GM10266 (cell line): ENCODE measurements at regions not wholly inside any gene's neighbourhood (a gene's known extent, or its start where the extent isn't known, plus 50 kb on each side); places are given as distances from the start of the nearest gene placed in this dataset.
"Not testable (repeated sequence)": the region's sequence is repeated elsewhere in the genome, so short reads cannot be mapped to it uniquely, and the experiment has no call there.

Experiments
- DNase-seq: peaks from one replicate; pipeline ENCODE4 v3.0.0; 2012; ENCODE audit errors: extremely low spot score
- CTCF ChIP-seq: IDR thresholded peaks from 2 replicates; pipeline ENCODE4 v1.5.1; 2012; ENCODE audit warnings: mild to moderate bottlenecking, low read depth; ENCODE audit not compliant: control insufficient read depth, insufficient read depth; ENCODE audit errors: missing control alignments

DNA sequence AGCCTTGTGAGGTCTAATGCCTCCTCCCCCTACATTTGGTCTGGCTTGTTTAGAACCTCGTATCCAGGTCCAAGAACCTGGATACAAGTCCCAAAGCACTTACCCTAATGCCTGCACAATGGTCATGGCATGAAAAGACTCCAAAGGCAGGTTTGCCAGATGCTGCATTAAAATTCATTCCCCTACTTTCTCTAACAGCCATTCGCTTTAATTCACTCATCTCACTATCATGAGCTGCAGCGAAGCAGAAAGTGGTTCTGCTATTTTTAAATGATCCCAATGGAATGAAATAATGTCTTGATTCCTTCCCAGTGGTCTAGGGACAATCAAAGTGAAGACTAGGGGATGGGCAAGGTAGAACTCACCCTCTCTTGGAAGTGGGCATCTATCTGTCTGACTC lies 72.5 kb upstream of the MAX start:
- no peak for TF ChIP-seq CTCF

GRCh38 chr14:65177551-65177950 lies 75.2 kb upstream of the MAX start:
- no peak for TF ChIP-seq CTCF
- DNase-seq: no peak

More for the DNA sequence above, 72.5 kb upstream of the MAX start:
- DNase-seq: no peak

DNA sequence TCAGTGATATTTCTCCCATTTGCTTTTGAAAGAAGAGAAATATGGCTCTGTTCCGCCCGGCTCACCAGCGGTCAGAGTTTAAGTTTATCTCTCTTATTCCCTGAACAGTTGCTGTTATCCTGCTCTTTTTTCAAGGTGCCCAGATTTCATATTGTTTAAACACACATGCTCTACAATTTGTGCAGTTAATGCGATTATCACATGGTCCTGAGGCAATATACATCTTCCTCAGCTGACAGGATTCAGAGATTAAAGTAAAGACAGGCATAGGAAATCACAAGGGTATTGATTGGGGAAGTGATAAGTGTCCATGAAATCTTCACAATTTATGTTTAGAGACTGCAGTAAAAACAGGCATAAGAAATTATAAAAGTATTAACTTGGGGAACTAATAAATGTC lies 76.9 kb upstream of the MAX start:
- not testable (repeated sequence) for DNase-seq

GRCh38 chr14:65179918-65180724 lies 77.8 kb upstream of the MAX start:
- peak; percentile 57 for DNase-seq
- TF ChIP-seq CTCF: no peak

GRCh38 chr14:65180725-65181025 lies 78.4 kb upstream of the MAX start:
- no peak for DNase-seq
- no peak for TF ChIP-seq CTCF

DNA sequence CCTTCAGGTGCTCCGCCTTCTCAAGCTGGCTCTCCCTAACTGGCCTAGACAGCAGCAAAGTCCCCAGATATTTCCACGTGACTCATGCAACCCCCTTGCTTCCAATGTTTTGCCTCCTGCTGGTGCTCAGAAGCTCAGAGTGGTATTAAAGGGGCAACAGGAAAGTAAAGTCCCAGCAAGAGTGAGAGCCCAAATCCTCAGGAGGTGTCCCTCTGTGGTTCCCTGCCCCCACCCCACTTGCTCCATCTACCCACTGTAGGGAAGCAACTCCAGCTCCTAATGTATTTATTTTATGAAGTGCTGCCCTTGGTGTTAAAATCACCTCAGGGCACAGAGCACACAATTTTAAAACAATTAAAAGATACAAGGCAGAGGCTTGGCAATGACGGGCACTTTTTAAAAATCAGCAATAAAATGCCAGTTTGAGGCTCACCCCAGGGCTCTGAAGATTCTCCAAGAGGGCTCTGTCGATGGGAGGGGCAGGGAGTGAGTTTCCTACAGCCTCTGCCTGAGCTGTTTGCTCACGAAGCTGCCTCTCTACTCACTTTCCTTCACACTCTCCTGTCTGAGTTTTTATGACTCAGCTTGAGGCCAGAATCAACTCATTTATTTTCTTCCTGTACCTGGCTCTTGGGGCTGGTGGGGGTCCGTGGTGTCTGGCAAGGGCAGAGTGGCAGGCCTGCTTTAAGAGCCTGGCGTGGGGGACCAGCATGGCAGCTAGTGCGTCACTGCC lies 81.9 kb upstream of the MAX start:
- no peak for DNase-seq
- no peak for TF ChIP-seq CTCF

GRCh38 chr14:65185829-65186228 lies 83.5 kb upstream of the MAX start:
- TF ChIP-seq CTCF: no peak
- no peak for DNase-seq
